GM12864 (cell line): ENCODE measurements at regions not wholly inside any gene's neighbourhood (a gene's known extent, or its start where the extent isn't known, plus 50 kb on each side); places are given as distances from the start of the nearest gene placed in this dataset.
"Not testable (repeated sequence)": the region's sequence is repeated elsewhere in the genome, so short reads cannot be mapped to it uniquely, and the experiment has no call there.

Source experiments
- DNase-seq: peaks from one replicate; pipeline ENCODE4 v3.0.0-alpha.2; 2011; ENCODE audit warnings: low read depth
- H3K4me3 ChIP-seq: 2 replicates; pipeline ENCODE4 v1.5.1; 2011; ENCODE audit warnings: mild to moderate bottlenecking, low read depth, low read length, control low read depth
- CTCF ChIP-seq: IDR thresholded peaks from 2 replicates; pipeline ENCODE4 v1.5.1; 2011; ENCODE audit warnings: low read depth, mild to moderate bottlenecking, moderate library complexity, low read length, control low read depth, inconsistent platforms; ENCODE audit errors: missing control alignments

- H3K4me3 ChIP-seq: no peak overlapping the region
- no peak for TF ChIP-seq CTCF
- no peak for DNase-seq
Measured at GRCh38 chr9:91004484-91004883, 202.9 kb downstream of the SYK start.

- H3K4me3 ChIP-seq: no peak overlapping the region
- no peak for TF ChIP-seq CTCF
- no peak for DNase-seq
Measured at GRCh38 chr9:91004992-91005391, 203.4 kb downstream of the SYK start.

- no peak for TF ChIP-seq CTCF
- no peak for DNase-seq
- no peak overlapping the region for H3K4me3 ChIP-seq
Measured at GRCh38 chr9:91006046-91006445, 204.4 kb downstream of the SYK start.

- H3K4me3 ChIP-seq: no peak overlapping the region
- no peak for DNase-seq
- no peak for TF ChIP-seq CTCF
Measured at GRCh38 chr9:91008568-91008967, 206.9 kb downstream of the SYK start.

GRCh38 chr9:91011891-91012290 is 210.3 kb downstream of the SYK start:
- no peak for TF ChIP-seq CTCF
- DNase-seq: no peak
- H3K4me3 ChIP-seq: no peak overlapping the region

GRCh38 chr9:91012933-91013841 is 211.6 kb downstream of the SYK start:
- no peak overlapping the region for H3K4me3 ChIP-seq
- no peak for TF ChIP-seq CTCF
- no peak for DNase-seq

- TF ChIP-seq CTCF: no peak
- DNase-seq: no peak
- H3K4me3 ChIP-seq: no peak overlapping the region
Measured at GRCh38 chr9:91017245-91017644, 215.6 kb downstream of the SYK start.

- not testable (repeated sequence) for DNase-seq
Measured at GRCh38 chr9:91019871-91020270, 218.3 kb downstream of the SYK start.

GRCh38 chr9:91021656-91022055 is 220.0 kb downstream of the SYK start:
- DNase-seq: not testable (repeated sequence)

More at GRCh38 chr9:91019871-91020270, 218.3 kb downstream of the SYK start:
- H3K4me3 ChIP-seq: not testable (repeated sequence)

More at GRCh38 chr9:91021656-91022055, 220.0 kb downstream of the SYK start:
- not testable (repeated sequence) for H3K4me3 ChIP-seq
